OCI-LY7 (cell line): ENCODE measurements at regions not wholly inside any gene's neighbourhood (a gene's known extent, or its start where the extent isn't known, plus 50 kb on each side); places are given as distances from the start of the nearest gene placed in this dataset.

Experiments
- CTCF ChIP-seq: fragments of 200-600 bp; sonication (generic); conservative IDR thresholded peaks from 2 replicates; pipeline ENCODE4 v1.5.1; 2014; ENCODE audit warnings: mild to moderate bottlenecking, antibody characterized with exemption, low read length, moderate library complexity, mixed read lengths
- EZH2phosphoT487 ChIP-seq: fragments of 200-600 bp; sonication (generic); IDR thresholded peaks from 2 replicates; pipeline ENCODE4 v1.6.1; 2018; ENCODE audit warnings: low read depth, borderline replicate concordance, mild to moderate bottlenecking, mixed run types, antibody characterized with exemption, low read length, moderate library complexity, mixed read lengths

GRCh38 chr13:90938848-90939247 lies 408.6 kb upstream of the MIR17HG start:
- TF ChIP-seq CTCF (no peak), EZH2phosphoT487 (no peak)
